SK-N-SH treated with all-trans-retinoic acid at 6 μM for 48 hours (cell line): ENCODE measurements at regions not wholly inside any gene's neighbourhood (a gene's known extent, or its start where the extent isn't known, plus 50 kb on each side); places are given as distances from the start of the nearest gene placed in this dataset.
A peak's percentile ranks its signal among the peaks of the same experiment; 100 is the strongest.

Experiments
- CREB5 ChIP-seq: fragments of 250-450 bp; sonication (Bioruptor Pico); IDR thresholded peaks from 2 replicates; pipeline ENCODE4 v1.5.1; 2020; ENCODE audit warnings: low read depth, mild to moderate bottlenecking, moderate library complexity
- ESRRG ChIP-seq: fragments of 250-450 bp; sonication (Bioruptor Pico); IDR thresholded peaks from 2 replicates; pipeline ENCODE4 v1.6.1; 2021; ENCODE audit warnings: mild to moderate bottlenecking
- RARB ChIP-seq: fragments of 250-450 bp; sonication (Bioruptor Pico); IDR thresholded peaks from 2 replicates; pipeline ENCODE4 v1.8.0; 2021; ENCODE audit warnings: mild to moderate bottlenecking, moderate library complexity
- ZFP3 ChIP-seq: fragments of 250-450 bp; sonication (Bioruptor Pico); IDR thresholded peaks from 2 replicates; pipeline ENCODE4 v1.5.0; 2020; ENCODE audit warnings: mild to moderate bottlenecking, moderate library complexity
- ZFP30 ChIP-seq: fragments of 450-650 bp; formaldehyde crosslinking; IDR thresholded peaks from 2 replicates; pipeline ENCODE4 v1.5.0; 2022; ENCODE audit warnings: mild to moderate bottlenecking, moderate library complexity
- ZNF70 ChIP-seq: fragments of 450-650 bp; formaldehyde crosslinking; IDR thresholded peaks from 2 replicates; pipeline ENCODE4 v1.5.0; 2020; ENCODE audit warnings: mild to moderate bottlenecking, moderate library complexity

- TF ChIP-seq CREB5 (CRISPR knock-in tag), result no peak
- TF ChIP-seq ZFP3, result no peak
- TF ChIP-seq ZFP30, result peak; percentile 53; the same call in 1 of the 2 replicates
- TF ChIP-seq ESRRG (CRISPR knock-in tag), result no peak
- no peak for TF ChIP-seq RARB (CRISPR knock-in tag)
- TF ChIP-seq ZNF70, result no peak
These were observed 605.2 kb downstream of the CCDC171 start for GRCh38 chr9:16158093-16158492.
